HG03039 (cell line): ENCODE measurements at regions not wholly inside any gene's neighbourhood (a gene's known extent, or its start where the extent isn't known, plus 50 kb on each side); places are given as distances from the start of the nearest gene placed in this dataset.
"Not testable (repeated sequence)": the region's sequence is repeated elsewhere in the genome, so short reads cannot be mapped to it uniquely, and the experiment has no call there.

Experiments used
- ATAC-seq: cut with Tn5 transposase; IDR thresholded peaks from one replicate; pipeline ENCODE4 v1.9.1; 2021; ENCODE audit warnings: mild to moderate bottlenecking, moderate library complexity; ENCODE audit not compliant: unreplicated experiment

- ATAC-seq, result no peak
Observed at GRCh38 chr22:48503035-48503625, 1324.5 kb downstream of the BRD1 start.

DNA sequence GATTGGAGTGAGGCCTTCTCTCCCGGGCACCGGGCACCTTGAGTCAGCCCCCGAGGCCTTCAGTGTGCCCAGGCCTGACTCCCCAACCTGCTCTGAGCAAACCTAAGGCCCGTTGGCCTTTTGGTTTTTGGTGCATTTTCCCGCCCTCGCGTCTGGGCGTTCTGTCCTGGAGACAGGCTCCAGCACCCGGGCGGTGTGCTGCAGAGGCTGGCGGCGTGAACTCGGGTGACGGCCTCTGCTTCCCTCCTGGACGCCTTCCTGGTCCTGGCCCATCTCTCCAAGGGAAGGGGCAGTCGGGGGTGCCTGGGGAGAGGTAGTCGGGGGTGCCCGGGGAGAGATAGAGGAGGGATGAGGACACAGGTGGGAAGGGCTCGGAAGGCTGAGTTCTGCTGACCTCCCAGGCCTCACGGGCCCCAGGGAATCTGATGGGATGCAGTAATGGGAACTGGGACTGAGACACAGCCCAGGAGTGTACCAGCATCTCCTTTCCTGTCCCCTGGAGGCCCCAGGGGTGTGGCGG lies 1326.4 kb downstream of the BRD1 start:
- no peak for ATAC-seq

GRCh38 chr22:48500471-48501230 lies 1327.0 kb downstream of the BRD1 start:
- no peak for ATAC-seq

GRCh38 chr22:48499456-48500425 lies 1327.9 kb downstream of the BRD1 start:
- no peak for ATAC-seq

DNA sequence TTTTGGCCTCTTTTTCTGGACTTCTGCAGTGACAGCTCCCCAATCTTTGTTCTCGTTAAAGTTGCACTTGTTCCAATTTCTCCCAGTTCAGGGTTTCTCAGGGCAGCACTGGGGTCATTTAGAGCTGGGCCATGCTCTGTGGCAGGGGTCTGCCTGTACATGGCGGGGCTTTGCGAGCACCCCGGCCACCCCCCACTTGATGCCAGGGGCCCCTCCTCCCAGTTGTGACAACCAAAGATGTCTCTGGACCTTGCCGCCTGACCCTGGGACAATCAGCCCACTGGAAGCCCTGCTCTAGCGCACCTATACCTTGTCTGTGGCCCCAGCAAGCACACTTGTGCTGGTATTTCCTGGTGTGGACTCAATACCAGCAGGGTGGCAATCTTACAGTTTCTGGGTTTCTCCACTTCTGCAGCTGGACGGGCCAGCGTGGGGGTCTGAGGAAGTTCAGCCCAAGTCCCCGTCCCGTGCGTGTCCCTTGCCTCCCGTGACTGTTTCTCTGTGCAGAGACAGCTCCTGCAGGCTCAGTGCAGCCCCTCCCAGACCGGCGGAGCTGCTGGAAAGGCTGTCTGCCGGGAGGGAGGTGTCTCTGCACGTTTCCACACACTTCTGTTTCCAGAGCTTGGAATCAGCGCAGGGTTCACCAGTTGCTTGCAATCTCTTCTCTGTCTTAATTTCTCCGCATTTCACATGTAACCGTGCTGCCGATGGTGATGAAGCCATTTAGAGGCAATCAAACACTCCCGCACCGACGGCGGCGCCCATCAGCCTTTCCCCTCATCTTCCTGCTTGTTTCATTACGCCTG lies 1328.9 kb downstream of the BRD1 start:
- no peak for ATAC-seq

GRCh38 chr22:48497743-48498520 lies 1329.7 kb downstream of the BRD1 start:
- ATAC-seq, result not testable (repeated sequence)

GRCh38 chr22:48496987-48497650 lies 1330.6 kb downstream of the BRD1 start:
- no peak for ATAC-seq

DNA sequence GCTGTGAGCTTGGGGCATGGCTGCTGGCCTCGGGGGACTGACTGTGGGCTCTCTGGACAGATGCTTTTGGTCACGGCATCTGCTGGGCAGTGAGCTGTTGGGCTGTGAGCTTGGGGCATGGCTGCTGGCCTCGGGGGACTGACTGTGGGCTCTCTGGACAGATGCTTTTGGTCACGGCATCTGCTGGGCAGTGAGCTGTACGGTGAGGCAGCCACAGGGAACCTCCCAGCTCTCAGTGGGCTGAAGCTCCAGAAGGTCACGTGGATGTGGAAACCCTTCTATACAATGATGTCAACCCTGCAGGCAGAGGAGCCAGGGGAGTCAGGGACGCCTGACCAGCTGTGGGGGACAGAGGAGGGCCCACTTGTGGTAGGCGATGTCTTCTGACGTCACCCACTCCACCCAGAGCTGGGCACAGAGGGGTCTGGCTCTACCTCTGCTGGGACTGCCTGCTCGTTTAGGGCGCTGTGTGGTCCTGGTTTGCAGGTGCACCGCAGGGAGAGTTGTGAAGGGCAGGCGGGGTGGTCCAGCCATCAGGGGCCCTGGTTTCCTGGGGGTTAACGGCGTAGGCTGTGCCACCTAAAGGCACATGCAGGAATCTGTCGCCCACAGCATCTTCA lies 1331.3 kb downstream of the BRD1 start:
- no peak for ATAC-seq

DNA sequence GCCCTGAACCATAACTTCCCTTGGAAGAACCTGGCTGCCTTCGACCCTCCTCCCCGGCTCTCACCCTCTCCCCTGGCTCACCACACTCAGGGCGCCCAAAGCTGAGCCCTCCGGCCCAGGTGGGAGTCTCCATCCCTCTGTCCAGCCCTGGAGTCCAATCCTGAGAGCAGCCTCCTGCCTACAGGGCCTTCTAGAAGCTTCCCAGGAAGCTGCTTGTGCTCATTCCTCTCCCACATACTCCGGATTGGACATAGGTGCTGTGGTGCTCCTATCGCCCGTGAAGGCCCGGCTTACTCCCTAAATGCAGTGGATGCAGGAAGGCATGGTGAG lies 1332.0 kb downstream of the BRD1 start:
- no peak for ATAC-seq

- ATAC-seq, result no peak
Observed at GRCh38 chr22:48494968-48495750, 1332.5 kb downstream of the BRD1 start.

GRCh38 chr22:48494256-48494967 lies 1333.3 kb downstream of the BRD1 start:
- ATAC-seq, result no peak

- no peak for ATAC-seq
Observed at GRCh38 chr22:48493733-48494132, 1333.9 kb downstream of the BRD1 start.

GRCh38 chr22:48492366-48493320 lies 1335.0 kb downstream of the BRD1 start:
- ATAC-seq, result no peak

DNA sequence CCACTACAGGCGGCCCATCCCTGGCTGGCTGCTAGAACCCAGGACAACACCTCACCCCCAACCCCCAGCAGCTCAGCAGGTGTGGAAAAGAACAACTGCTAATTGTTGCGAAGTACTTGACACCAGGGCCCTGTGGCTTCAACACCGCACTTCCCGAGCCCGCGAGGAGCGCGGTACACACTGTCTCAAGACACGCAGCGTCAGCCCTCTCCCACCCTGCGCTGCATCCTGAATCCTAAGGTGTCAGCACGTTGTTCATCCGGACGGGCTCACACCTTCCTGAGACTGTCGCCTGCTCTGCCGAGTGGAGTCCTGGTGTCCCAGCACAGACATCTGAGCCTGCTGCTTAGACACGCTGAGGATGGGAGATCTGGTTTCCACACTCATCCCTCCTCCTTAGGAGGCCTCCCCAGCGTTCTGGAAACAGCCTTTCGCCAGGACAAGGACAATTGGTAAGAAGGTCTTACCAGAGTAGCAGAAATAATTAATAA lies 1336.2 kb downstream of the BRD1 start:
- no peak for ATAC-seq

GRCh38 chr22:48490500-48491411 lies 1336.9 kb downstream of the BRD1 start:
- ATAC-seq, result no peak
